NCI-H82 treated with DMSO at 0.1 percent for 48 hours (cell line): ENCODE measurements at regions not wholly inside any gene's neighbourhood (a gene's known extent, or its start where the extent isn't known, plus 50 kb on each side); places are given as distances from the start of the nearest gene placed in this dataset.
"Not testable (repeated sequence)": the region's sequence is repeated elsewhere in the genome, so short reads cannot be mapped to it uniquely, and the experiment has no call there.

Source experiments
- DNase-seq: peaks from one replicate; lab custom pipeline; 2025; ENCODE audit not compliant: unreplicated experiment; lab: John Stamatoyannopoulos, UW

DNA sequence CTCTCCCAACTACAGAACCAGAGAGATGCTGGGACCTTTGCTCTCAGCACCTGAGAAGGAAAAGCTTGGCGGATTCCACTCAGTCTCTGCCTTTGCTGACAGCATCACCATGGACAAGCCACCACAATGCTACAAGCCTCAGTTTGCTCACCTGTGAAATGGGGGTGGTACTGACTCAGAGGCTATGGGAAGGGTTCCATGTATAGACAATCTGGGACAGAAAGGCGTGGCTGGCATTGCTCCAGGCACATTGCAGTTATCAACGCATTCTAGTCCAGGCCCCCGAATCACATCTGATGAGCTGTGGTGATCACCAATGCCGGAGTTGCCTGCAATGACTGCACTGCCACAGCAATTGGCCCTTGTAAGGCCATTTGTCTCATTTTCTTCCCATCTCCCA, 72.6 kb downstream of the ISX start:
- DNase-seq = no peak

DNA sequence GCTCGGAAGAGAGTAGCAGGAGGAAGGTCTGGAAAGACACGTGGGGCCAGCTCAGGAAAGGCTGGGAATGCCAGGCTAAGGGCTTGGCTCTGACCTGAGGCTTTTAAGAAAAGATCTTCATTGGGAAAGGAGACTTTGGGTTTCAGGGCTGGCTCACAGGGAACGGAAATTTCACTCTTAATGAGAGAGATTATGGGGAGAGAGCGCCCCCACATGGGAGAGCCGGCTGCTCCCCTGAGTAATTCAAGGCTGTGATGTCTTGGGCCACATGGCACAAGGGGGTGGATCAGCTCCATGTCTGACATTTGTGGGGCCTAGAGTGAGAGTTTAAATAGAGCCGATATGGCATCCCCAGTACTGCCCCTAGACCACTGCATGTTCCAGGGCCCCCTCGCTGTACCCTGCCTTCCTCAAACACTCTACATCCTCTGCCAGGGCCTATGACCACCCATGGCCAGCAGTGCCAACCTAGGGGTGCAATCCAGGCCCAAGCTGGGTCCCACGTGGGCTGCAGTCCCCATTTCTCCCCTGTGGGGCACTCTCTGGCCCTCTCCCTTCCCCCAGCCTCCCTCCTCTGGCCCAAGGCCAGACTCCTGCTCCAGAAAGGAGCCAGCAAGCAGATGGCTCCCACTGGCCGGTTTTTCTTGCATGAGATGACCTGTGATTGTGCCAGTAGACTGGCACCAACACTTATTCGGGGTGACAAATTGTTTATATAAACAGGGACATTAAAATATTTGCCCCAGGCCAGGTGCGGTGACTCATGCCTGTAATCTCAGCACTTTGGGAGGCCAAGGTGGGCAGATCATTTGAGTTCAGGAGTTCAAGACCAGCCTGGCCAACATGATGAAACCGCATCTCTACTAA, 75.2 kb downstream of the ISX start:
- no peak for DNase-seq

DNA sequence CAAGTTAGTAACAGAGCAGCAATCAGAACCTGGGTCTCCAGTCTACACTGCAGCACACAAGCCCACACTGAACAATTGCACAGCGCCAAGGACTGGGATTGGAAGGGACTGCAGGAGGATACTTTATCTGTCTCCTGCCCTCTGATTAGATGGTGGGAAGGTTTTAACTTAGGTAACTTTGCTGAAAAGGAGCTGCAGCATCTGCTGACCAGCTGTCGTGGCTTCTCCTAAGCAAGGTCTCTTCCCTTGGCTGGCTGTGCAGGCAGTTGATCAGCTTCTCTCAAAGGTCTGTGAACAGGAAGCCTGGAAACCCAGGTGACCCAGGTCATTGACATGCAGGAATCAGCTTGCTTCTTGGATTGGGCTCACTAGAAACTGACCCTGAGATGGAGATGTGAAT, 82.4 kb downstream of the ISX start:
- DNase-seq = peak; percentile 84

DNA sequence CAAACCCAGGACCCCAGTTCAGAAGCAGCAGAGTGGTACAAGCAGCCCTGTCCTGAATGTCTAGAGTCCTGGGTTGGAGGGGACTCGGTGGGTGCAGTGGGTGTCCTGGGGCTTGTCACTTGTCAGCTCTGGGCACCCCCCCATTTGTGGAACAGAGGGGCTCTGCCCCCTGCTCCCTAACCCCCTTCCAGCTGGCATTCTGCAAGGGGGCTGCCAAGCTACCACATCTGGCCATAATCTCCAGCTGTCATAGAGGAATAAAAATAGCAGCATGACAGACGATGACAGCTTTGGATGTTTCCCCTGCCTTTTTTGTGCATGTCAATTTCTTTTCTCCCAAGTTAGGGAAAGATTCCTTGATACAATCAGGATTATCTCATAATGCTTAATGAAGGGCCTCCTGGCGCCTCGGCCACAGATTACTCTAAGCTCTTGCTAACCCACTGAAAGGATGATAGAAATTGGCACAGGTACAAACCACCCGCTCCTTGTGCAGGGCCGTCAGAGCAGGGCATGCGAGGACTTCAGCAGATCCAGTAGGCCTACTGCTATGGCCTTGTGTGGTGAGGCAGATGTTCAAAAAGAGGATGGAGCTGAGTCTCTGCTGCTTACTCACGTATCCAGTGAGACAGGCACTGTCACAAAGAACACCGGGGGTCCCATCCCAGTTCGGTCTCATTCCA, 83.0 kb downstream of the ISX start:
- DNase-seq = peak; percentile 91

DNA sequence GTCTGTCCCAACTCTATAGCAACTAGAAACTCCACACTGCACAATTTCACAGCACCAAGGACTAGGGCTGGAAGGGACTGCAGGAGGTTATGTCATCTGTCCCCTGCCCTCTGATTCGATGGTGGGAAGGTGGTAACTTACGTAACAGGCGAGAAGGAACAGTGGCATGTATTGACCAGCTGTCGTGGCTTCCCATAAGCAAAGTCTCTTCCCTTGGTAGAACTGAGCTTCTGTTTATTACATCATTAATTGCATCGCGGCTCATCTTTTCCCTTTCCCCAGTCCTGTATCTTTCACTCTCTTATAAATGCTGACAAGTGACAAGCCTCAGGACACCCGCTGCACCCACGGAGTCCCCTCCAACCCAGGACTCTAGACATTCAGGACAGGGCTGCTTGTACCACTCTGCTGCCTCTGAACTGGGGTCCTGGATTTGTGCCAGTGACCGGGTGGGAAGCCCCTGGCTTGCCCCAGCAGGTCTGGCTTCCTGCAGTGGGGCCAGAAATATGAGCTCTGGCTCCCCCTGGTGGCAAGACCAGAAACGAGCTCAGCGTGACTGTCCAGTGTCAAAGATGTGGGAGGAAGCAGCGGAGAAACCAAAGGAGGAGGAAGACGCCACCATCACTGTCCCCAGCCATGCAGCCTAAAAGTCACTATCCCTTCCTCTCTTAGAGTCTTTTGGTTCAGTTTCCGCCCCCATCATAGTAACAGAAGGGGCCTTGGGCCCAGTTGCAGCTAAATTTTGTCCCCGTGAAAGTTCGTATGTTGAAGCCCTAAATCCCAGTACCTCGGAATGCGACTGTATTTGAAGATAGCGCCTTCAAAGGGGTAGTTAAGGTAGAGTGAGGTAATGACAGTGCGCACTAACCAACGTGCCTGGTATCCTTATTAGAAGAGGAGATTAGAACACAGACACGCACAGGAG, 84.5 kb downstream of the ISX start:
- peak; percentile 49 for DNase-seq

DNA sequence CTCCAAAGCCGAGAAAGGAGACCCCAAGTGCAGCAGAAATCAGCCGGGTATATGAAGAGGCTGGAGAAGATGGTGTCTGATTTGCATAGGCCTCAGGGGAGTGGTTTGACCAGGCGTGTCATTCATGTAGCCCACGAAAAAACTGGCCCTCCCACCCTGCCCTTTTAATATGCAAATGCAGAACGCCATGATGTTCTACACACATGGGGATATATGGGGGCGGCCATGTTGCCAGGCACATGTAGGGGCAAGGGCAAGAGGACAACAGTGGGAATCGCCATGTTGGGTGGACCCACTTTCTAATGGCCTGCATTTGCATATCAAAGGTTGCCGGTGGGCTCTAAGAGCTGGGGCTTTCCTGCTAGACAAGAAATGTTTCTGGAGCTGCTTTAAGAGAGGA, 86.4 kb downstream of the ISX start:
- no peak for DNase-seq

DNA sequence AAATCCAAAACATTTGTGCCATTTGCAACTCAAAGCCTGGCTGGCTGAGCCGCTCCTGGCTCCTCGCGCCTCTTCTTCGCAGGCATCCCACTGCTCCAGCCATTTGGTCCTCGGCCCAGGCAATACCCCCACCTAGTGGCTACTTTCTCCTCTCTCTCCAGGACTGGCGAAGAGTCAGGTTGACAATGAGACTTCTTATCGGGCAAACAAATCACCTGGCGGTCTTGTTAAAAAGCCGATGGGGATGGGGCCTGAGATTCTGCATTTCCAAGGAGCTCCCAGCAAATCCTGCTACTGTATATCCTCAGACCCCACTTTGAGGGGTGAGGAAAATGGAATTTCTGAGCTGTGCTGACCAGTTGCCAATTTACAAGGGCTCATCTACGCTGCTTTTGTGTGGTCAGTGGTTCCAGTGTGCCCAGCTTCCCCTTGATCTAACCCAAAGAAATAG, 89.0 kb downstream of the ISX start:
- DNase-seq = peak; percentile 43

DNA sequence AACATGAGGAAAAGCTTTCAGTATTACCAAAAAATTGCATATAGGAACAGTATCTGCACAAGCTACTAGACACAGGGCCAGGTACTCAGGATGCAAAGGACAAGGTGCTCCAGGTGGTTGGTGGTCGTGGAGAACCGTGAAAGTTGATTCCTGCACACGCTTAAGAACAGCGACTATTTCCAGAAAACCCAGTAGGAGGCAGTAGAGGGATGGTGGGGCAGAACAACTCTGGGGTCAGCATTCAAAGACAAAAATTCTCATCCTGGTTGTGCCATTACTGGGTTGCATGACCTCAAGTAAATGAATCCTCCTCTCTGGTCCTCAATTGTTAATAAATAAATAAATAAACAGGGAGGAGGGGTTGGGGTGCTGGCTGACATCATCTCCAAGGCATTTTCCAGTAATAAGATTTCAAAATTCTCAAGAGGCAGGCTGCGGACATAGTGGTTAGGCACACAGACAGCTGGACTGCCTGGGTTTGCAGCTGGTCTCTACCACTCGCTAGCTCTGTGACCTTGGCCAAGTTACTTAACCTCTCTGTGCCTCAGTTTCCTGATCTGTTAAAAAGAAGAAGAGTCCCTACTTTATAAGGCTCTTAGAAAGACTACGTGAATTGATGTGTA, 89.6 kb downstream of the ISX start:
- DNase-seq = no peak

DNA sequence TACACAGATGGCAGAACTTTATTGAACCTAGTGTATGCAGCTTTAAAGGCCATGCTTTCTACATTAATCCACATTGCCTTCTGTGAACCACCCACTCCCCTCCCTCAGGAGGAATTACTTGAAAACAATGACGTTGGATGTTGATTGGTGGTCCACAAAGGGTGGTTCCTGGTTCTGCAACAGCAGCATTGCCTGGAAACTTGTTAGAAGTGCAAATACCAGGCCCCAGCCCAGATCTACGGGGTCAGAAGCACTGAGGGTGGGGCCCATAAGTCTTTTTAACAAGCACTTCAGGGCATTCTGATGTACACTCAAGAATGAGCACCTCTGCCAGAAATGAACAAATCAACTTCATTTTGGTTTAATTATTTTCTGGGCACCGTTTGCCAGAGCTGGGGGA, 91.0 kb downstream of the ISX start:
- no peak for DNase-seq

DNA sequence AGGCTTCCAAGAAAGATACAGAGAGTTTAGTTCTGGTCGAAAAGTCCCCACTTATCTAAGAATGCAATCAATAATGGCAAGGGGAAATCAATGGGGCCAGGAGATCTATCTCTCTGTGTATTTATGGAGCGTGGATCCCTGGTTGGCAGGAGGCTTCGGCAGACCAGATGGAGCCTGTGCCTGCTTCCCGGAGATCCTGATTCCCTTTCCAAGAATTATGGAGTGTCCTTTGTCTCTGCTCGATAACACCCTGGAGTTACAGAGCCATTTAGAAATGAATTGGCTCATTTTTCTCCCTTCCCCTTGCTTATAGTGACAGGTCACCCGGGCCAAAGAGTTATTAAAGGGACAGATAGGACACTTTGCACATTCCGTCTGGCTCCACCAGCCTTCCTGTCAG, 92.4 kb downstream of the ISX start:
- no peak for DNase-seq

DNA sequence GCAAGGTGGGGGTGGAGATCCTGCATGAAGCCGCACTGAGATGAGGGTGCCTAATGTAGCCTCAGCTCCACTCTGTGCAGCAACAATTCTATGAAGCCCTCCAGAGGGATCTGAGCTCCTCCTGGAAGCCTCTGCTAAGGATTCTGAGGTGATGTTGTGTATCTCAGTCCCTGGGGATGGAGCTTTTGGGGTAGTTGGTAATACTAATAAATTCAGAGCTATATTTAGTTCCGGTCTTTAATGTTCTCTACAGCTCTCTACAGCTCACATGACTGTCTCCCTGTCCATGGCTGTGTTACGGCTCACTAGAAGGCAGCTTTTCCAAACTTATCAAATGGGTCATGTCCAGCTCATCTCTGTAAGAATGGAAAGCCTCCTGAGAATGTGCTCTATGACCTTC, 93.4 kb downstream of the ISX start:
- no peak for DNase-seq

DNA sequence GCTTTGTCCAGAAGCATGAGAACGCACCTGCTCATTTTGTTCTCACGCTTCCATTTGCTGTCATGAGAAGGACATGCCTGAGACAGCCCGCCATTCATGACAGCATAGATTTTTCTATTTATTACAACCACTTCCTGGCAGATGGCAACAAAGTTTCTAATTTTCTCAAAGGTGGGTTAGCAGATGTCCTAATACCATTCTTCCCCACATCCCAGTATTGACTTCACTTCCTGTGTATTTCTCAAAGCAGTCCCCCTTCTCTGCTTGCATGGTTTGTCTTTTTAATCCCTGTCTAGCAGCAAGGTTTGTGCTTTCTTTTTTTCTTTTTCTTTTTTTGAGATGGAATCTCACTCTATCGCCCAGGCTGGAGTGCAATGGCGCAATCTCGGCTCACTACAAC, 94.3 kb downstream of the ISX start:
- no peak for DNase-seq

DNA sequence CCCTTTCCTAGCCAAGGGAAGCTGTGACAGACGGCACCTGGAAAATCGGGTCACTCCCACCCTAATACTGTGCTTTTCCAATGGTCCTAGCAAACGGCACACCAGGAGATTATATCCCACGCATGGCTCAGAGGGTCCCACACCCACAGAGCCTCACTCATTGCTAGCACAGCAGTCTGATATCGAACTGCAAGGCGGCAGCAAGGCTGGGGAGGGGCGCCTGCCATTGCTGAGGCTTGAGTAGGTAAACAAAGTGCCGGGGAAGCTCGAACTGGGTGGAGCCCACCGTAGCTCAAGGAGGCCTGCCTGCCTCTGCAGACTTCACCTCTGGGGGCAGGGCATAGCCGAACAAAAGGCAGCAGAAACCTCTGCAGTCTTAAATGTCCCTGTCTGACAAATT, 91.4 kb upstream of the HMGXB4 start:
- DNase-seq = not testable (repeated sequence)

DNA sequence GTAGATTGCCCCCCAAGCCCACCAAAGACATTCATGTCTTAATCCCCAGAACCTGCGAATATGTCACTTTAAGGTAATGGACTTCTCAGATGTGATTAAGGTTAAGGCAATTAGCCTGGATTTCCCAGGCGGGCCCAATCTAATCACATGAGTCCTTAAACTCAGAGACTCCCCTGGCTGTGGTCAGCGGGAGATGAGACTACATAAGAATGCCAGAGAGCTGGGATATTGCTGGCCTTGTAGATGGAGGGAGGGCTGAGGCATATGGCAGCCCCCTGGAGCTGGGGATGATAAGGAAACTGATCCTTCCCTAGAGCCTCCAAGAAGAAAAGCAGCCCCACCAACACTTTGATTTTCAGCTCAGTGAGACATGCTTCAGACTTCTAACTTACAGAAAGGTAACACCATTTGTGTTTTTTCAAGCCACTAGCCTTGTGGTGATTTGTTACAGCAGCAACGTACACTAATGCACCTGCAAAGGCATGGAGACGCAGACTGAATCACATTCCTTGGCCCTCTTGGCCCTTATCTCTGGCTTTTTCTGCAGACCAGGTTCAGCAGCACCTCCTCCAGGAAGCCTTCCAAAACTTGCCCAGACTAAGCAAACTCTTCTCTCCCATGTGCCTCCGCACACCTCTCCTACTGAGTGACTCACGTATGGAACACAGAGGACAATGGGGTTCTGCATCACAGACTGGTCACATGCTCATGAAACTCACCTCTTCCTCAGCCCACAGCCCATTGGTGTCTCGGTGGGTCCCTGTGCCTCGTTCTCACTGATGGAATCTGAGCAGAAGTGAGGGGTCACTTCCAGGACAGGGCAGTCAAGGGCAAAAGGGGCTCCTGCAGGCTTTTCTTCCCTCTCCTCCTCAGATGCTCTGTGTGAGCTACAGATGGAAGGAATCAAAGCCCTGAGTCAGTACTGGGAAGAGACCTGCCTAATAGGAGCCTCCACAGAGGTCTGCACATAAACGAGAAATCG, 86.3 kb upstream of the HMGXB4 start:
- peak; percentile 88 for DNase-seq

DNA sequence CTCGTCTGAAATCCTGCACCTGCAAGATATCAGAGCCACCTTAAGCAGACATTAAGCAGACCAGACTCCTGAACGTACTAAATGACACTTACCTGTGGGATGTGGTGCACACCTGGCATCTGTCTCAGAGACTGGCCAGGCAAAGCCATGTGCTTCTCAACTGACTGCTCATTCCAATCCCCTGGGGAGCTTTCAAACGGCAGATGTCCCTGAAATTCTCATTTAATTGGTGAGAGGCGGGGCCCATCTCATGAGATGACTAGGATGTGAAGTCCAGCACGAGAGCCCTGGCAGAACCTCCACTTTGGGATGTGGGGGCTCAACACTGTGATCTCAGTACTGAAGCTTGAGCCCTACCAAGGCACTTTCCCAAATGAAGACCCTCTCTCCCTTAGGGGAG, 84.9 kb upstream of the HMGXB4 start:
- peak; percentile 75 for DNase-seq

DNA sequence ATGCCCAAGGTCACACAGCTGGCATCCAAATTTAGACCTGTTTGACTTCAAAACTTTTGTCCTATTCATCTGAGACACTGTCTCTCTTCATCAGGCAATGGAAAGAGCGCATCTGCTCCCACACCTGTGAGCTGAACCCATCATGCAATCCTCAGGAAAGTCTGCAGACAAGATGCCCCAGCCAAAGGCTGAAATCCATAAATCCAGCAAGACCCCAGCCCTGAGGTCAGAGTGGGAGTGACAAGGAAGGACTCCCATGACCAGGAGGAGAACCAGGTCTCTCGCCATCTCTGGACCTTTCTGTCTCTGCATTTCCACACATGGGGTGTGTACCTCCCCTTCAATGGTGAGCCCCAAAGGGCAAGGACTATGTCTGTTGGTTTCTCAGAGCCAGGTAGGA, 83.6 kb upstream of the HMGXB4 start:
- no peak for DNase-seq

DNA sequence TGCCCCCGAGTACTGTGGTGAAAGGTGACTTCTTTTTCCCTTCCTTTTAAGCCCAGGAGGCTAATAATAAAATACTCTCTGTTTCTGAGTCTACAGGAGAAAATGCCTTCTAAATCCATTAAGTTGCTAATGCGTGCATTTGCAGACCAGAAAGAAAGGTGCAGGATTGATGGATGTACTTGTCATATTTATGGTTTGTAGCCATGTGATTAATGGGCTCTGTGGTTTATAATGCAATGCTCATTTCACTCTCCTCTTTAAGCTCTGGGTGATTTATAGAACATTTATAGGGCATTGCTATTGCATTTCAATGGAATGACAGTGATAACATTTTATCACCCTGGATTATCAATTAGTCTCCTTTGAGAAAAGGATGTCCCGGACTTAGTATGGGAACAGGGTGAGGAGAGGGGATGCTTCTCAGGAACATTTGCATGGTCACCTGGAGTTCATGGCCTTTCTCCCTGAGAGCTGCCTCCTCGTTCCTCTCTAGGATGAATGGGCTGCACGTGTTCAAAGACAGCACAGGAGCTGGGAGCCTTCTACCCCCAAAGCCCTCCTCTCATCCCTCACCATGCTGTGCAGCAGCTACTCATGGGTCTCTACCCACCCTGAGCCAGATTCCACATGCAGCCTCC, 82.8 kb upstream of the HMGXB4 start:
- DNase-seq = no peak

DNA sequence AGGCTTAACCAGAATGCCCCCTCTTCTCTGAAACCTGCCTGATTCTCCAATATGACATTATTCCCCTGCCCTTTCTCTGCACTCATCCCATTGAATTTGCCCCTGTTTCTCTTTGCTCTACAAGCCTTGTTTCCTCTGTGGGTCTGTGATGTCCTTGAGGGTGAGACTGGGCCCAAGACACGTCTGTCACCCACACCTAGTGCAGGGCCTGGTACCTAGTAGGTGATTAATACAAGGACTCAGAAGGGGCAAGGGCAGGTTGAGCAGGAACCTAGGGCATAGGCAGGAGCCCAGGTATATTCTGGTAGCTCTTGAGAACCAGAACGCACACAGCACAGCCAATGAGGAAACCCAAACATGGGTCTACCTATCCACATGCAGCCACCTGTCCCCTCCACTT, 81.9 kb upstream of the HMGXB4 start:
- no peak for DNase-seq

DNA sequence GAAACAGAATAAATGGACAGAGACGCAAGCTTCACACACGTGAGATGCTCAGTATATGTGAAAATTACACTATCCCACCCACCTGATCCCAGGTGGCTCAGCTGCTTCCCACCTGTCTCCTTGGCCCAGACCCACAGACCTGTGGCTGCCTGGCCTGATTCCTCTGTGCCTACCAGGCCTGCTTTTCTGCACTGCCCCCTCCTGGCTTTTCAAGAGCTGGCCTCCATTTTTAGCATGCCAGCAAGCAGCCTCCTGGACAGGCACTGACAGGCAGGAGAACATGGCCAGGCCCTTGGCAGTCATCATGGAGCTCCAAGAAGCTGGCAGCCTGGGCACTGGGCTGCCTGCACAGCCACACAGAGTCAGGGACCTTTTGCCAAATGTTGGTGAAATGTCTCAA, 79.5 kb upstream of the HMGXB4 start:
- no peak for DNase-seq
